ENCODE measurements at regions not wholly inside any gene's neighbourhood (a gene's known extent, or its start where the extent isn't known, plus 50 kb on each side); places are given as distances from the start of the nearest gene placed in this dataset.

GRCh38 chr22:47995718-47996117, 1233.3 kb downstream of the TBC1D22A start:
- TF ChIP-seq, protein P1, sequence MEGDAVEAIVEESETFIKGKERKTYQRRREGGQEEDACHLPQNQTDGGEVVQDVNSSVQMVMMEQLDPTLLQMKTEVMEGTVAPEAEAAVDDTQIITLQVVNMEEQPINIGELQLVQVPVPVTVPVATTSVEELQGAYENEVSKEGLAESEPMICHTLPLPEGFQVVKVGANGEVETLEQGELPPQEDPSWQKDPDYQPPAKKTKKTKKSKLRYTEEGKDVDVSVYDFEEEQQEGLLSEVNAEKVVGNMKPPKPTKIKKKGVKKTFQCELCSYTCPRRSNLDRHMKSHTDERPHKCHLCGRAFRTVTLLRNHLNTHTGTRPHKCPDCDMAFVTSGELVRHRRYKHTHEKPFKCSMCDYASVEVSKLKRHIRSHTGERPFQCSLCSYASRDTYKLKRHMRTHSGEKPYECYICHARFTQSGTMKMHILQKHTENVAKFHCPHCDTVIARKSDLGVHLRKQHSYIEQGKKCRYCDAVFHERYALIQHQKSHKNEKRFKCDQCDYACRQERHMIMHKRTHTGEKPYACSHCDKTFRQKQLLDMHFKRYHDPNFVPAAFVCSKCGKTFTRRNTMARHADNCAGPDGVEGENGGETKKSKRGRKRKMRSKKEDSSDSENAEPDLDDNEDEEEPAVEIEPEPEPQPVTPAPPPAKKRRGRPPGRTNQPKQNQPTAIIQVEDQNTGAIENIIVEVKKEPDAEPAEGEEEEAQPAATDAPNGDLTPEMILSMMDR (IDR thresholded peaks at IDR 0.05): no peak
- TF ChIP-seq EP300 (IDR thresholded peaks at IDR 0.05) (no peak), POLR2A (IDR thresholded peaks at IDR 0.05) (no peak)
